Kidney (tissue), 13 donors: ENCODE measurements at regions not wholly inside any gene's neighbourhood (a gene's known extent, or its start where the extent isn't known, plus 50 kb on each side); places are given as distances from the start of the nearest gene placed in this dataset.
"Not testable (repeated sequence)": the region's sequence is repeated elsewhere in the genome, so short reads cannot be mapped to it uniquely, and the experiment has no call there.

ENCODE experiments used
- DNase-seq, 5 donors: peaks; one replicate each; pipeline ENCODE4 v3.0.0-alpha.2; 2013 to 2020
- FAIRE-seq: peaks from 2 replicates; lab custom pipeline; 2012; peaks lifted over from hg19 to GRCh38; lab: Jason Lieb, UNC
- H3K27ac ChIP-seq, 2 donors: one replicate each; pipeline ENCODE4 v1.7.0; 2013; ENCODE audit warnings: low read depth in 2 of 2, low read length in 2 of 2, inconsistent platforms in 1 of 2
- H3K27me3 ChIP-seq: one replicate; pipeline ENCODE4 v1.7.1; 2013; ENCODE audit warnings: low read length, inconsistent platforms; ENCODE audit not compliant: control insufficient read depth, insufficient read depth
- H3K36me3 ChIP-seq, 3 donors: one replicate each; pipeline versions ENCODE4 v1.7.0 to v1.7.1; 2013; ENCODE audit warnings: low read length in 3 of 3, control low read depth in 1 of 3, inconsistent platforms in 1 of 3; ENCODE audit not compliant: insufficient read depth in 3 of 3, control insufficient read depth in 2 of 3
- H3K4me1 ChIP-seq, 3 donors: one replicate each; pipeline versions ENCODE4 v1.7.0 to v1.7.1; 2013; ENCODE audit warnings: low read length in 3 of 3, inconsistent platforms in 1 of 3, low read depth in 1 of 3; ENCODE audit not compliant: control insufficient read depth in 2 of 3, insufficient read depth in 2 of 3
- H3K4me3 ChIP-seq, 3 donors: one replicate each; pipeline versions ENCODE4 v1.7.0 to v1.8.1; 2013; ENCODE audit warnings: low read length in 3 of 3, control low read depth in 1 of 3, inconsistent platforms in 1 of 3
- H3K9ac ChIP-seq, 3 donors: one replicate each; pipeline versions ENCODE4 v1.7.0 to v1.7.1; 2013; ENCODE audit warnings: low read length in 3 of 3, control low read depth in 1 of 3, inconsistent platforms in 1 of 3
- H3K9me3 ChIP-seq, 3 donors: one replicate each; pipeline versions ENCODE4 v1.7.0 to v1.7.1; 2013; ENCODE audit warnings: low read length in 3 of 3, control low read depth in 1 of 3, inconsistent platforms in 1 of 3; ENCODE audit not compliant: control insufficient read depth in 2 of 3, insufficient read depth in 1 of 3
- CTCF ChIP-seq: IDR thresholded peaks from 3 replicates; pipeline ENCODE4 v1.5.1; 2012; ENCODE audit warnings: mild to moderate bottlenecking, moderate library complexity, borderline replicate concordance; ENCODE audit not compliant: insufficient read depth; ENCODE audit errors: extremely low read depth
- intact Hi-C: fragments of 100-400 bp; cut with DNase I; formaldehyde crosslinking; loops from one replicate; pipeline ENCODE4 v1.11.1; 2022
- donor health status: control.
- donor health status: control.
- donor health status: control.
- donor health status: control.
- donor health status: control.
- donor health status: DM: yes; HTN: yes; CAD: no.
- donor health status: Normal renal cell carcinoma (clear cell type).

DNA sequence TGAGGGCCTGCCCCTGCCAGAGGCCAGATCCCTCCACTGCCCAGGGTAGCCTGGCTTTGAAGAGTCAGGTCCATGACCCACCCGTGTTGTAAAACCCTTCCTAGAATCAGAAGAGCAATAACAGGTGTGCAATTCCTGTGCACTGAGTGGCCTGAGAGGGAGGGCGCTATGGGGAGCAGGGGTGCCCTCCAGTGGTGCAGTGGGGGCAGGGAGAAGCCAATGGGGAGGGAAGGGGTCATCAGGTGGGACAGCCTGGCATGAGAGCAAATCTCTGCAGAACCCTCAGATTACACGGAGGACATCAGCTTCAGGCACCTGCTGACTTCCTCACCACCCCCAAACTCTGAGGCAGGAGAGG is 72.9 kb upstream of the ZNF469 start:
- Histone ChIP-seq H3K4me1 (peaks cover 0 to 6% (median 0%) of the 10 kb centered on the region in 3 donors), H3K4me3 (no peak overlapping the region), H3K27me3 (no peaks in the 10 kb centered on the region), H3K9me3 (peaks cover 0 to 7% (median 1%) of the 10 kb centered on the region in 3 donors), H3K9ac (no peak overlapping the region), H3K36me3 (no peaks in the 10 kb centered on the region), H3K27ac (no peak overlapping the region)
- FAIRE-seq (no peak), DNase-seq (no peak)
- intact Hi-C loops = no loop called here
- no peak for TF ChIP-seq CTCF

DNA sequence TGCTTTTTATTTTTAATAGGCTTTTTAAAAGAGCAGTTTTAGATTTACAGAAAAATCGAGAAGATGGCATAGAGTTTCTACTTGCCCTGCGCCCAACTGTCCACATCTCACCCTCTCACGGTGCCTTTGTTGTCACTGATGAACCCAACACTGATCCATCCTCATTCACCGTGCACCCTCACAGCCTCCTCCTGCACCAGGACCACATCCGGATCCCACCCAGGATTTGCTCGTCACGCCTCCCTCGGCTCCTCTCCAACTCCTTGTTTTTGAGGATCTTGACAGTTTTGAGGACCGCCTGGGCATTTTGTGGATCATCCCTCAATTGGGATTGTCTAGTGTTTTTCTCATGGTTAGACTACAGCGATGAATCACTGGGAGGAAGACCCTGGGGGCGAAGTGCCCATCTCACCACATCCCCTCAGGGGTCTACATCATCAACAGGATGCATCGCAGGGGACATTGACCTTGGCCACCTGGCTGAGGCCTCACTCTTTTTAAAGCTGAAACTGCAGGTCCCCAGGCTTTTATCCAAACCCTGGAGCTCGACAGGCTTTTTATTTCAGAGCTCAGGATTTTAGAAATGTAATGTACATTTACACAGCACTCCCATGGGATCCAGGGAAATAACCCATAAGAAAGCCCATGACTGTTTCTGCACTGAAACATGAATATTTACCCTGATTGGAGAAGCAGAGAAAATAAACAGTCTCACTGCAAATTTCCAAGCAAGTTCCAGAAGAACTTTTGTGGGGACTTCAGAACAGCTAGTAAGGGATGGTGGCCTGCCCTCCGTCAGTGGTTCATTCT is 71.8 kb upstream of the ZNF469 start:
- no peak overlapping the region for H3K4me3 ChIP-seq
- H3K9me3 ChIP-seq = peaks cover 0 to 7% (median 0%) of the 10 kb centered on the region in 3 donors
- no peak for TF ChIP-seq CTCF
- intact Hi-C loops = no loop called here
- H3K9ac ChIP-seq = no peak overlapping the region
- no peaks in the 10 kb centered on the region for H3K27me3 ChIP-seq
- no peaks in the 10 kb centered on the region for H3K4me1 ChIP-seq
- FAIRE-seq (no peak), DNase-seq (no peak)
- no peaks in the 10 kb centered on the region for H3K36me3 ChIP-seq
- H3K27ac ChIP-seq = no peak overlapping the region

DNA sequence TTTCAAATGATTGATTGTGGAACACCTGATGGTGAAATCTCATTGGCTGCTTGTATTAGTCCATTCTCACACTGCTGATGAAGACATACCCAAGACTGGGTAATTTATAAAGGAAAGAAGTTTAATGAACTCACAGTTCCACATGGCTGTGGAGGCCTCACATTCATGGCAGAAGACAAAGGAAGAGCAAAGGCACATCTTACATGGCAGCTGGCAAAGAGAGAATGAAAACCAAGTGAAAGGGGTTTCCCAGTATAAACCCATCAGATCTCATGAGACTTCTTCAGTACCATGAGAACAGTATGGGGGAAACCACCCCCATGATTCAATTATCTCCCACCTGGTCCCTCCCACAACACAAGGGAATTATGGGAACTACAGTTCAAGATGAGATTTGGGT is 70.9 kb upstream of the ZNF469 start:
- H3K9me3 ChIP-seq, DNase-seq, intact Hi-C loops, H3K27me3 ChIP-seq, H3K27ac ChIP-seq, H3K36me3 ChIP-seq, H3K4me3 ChIP-seq, H3K4me1 ChIP-seq, FAIRE-seq, H3K9ac ChIP-seq: not testable (repeated sequence)

GRCh38 chr16:88312732-88313131 is 70.0 kb upstream of the ZNF469 start:
- DNase-seq (no peak), FAIRE-seq (no peak)
- TF ChIP-seq CTCF = no peak
- intact Hi-C loops = no loop called here
- H3K9ac ChIP-seq = no peak overlapping the region
- H3K27me3 ChIP-seq = no peaks in the 10 kb centered on the region
- H3K4me1 ChIP-seq = no peaks in the 10 kb centered on the region
- H3K27ac ChIP-seq = no peak overlapping the region
- H3K9me3 ChIP-seq = peaks cover 0 to 7% (median 0%) of the 10 kb centered on the region in 3 donors
- no peak overlapping the region for H3K4me3 ChIP-seq
- H3K36me3 ChIP-seq = no peaks in the 10 kb centered on the region
